ELF-1 (cell line): ENCODE measurements at regions not wholly inside any gene's neighbourhood (a gene's known extent, or its start where the extent isn't known, plus 50 kb on each side); places are given as distances from the start of the nearest gene placed in this dataset.

Experiments
- DNase-seq: peaks from one replicate; pipeline ENCODE4 v3.0.0-alpha.2; 2016; ENCODE audit warnings: low read depth, low spot score

- DNase-seq, result peak; percentile 53
Measured at GRCh38 chr10:111801841-111802240, 381.7 kb downstream of the GPAM start.

GRCh38 chr10:111804781-111805180 lies 378.8 kb downstream of the GPAM start:
- no peak for DNase-seq

DNA sequence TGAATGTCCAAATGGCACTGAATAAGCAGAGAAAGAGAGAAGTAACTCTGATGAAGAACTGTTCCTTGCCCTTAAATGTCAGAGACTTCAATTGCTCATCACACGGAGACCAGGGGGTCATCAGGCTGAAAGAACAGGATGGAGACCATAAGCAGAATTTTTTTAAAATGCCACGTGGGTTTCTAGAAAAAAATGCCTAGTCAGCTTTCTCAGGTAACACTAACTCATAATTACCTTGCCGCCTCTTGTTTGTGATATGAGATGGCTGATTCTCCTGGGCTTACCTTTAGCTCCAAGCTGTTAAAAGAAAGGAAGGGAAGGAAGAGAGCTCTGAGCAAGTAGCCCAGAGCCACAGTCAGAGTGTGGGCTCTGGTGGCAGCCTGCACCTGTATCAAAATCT lies 372.0 kb downstream of the GPAM start:
- no peak for DNase-seq

DNA sequence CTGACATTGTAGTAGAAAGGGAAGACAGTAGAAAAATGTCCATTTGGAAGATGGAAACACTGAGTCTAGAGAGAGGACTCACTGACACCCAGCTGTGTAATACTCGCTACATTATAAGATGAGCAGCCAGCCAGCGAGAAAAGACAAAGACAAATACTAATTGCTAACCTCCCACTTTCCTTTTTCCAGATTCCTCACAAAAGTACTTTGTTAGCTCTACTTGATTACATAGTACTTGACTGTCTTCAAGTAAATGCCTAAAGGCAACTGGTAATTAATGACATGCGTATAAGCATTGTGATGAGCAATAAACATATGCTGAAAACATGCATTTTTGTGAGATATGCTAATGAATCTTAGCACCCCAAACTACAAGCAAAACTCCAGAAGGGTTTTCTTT lies 363.1 kb downstream of the GPAM start:
- DNase-seq, result no peak

- DNase-seq, result no peak
Measured at GRCh38 chr10:111821871-111822270, 361.7 kb downstream of the GPAM start.

GRCh38 chr10:111822661-111823060 lies 360.9 kb downstream of the GPAM start:
- DNase-seq, result no peak

DNA sequence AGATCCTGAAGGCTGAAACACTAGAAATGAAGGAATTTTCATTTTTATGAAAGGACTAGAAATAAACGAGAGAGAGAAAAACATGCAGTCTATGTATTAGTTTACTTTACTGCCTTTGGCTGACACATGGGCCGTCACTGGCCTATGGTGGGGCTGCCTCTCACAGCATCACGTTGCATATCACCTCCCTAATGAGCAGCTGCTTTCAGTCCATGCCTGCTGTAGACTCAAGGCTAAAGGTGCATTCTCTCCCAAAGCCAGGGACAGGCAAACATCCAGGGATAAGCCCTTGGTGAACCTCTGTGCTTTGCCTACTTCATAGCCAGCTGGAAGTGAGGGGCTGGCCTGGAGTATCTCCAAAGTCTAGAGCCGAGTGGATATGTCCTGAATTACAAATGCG lies 359.4 kb downstream of the GPAM start:
- no peak for DNase-seq

- no peak for DNase-seq
Measured at GRCh38 chr10:111830359-111830758, 353.2 kb downstream of the GPAM start.

DNA sequence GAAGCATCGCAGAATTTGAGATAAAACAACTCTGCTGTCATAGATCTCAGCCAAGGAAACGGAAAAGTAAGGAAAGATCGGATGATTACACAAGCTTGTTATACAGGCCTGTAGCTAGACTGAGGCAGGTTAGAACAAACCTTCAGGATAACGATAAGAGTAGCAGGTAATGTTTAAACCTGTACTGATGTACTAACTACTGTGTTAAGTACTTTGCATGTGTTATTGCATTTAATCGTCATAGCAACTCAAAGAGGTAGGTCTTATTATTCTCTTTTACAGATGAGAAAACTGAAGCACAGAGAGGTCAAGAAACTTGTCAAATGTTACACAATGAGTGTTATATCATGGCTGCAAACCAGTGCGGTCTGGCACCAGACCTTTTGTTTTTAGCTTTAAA lies 352.5 kb downstream of the GPAM start:
- no peak for DNase-seq

- DNase-seq, result no peak
Measured at GRCh38 chr10:111833251-111833650, 350.3 kb downstream of the GPAM start.

DNA sequence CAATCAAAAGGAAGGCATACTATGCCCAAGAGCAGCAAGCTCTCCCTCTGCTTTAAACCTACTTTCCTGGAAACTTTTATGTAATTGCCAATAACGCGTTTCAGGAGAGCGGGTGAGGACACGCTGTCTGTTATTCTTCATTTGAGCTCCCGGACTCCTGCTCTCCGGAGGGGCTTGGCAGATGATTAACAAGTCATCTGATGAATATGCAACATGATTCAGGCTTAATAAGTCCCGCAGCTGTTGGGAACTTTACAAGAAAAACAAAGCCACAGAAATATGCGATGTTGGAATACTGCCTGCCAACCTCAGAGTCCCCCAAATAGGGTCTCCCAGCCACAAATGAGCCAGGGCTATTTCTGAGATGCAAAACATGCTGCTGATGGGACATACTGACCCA lies 348.0 kb downstream of the GPAM start:
- DNase-seq, result no peak

- no peak for DNase-seq
Measured at GRCh38 chr10:111836064-111836463, 347.5 kb downstream of the GPAM start.

DNA sequence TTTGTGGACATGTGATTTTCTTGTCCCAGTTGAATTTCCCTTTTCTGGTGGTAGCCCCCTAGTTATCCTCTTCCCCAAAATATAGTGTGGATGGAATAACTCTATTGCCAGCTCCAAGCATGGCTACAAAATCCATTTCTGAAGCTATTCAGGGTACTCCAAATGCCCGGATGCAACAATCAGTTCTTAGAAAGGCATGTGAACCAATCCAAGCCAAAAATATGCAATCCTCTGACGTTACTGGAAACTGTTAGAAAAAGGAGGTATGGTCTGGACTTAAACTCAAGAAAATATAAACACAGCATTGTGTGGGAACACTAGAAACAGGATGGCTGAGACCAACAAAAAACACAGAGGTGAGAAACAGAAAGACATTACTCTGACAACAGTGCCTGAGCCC lies 347.0 kb downstream of the GPAM start:
- no peak for DNase-seq

GRCh38 chr10:111837086-111837485 lies 346.5 kb downstream of the GPAM start:
- DNase-seq, result no peak

DNA sequence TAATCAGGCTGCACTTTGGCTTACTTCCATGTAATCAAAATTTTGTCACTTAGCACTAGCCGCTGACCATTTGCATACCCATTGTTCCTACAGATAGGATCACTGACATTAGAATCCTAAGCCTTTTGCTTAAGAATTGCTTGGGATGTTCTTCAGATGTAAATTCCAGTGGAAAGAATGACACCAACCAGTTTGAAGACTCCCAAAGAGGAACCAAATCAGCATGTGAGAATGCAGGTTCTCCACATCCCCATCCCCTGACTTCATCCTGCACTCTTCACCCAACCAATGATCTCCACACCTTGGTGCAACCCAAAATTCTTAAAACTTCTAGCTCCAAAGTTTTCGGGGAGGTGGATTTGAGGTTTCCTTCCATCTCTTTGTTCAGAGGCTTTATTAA lies 345.6 kb downstream of the GPAM start:
- no peak for DNase-seq

- no peak for DNase-seq
Measured at GRCh38 chr10:111840546-111840945, 343.0 kb downstream of the GPAM start.

DNA sequence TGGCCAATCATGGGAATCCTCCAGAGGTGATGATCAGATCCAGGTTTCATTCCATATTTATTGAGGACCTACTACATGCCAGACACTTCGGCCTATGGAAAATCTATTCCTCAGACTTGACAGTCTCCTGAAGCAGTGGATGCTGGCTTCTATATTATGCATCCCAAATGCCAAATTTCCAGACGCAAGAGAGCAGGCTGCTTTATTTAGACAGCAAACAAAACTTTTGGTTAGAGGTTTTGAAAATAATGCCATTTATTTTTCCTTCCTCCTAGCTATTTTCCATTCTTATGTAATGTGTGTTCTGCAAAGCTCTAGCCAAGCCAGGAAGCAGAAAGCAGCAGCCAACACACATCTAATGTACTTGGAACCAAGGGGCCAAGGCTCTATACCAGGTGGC lies 330.8 kb downstream of the GPAM start:
- no peak for DNase-seq

- DNase-seq, result no peak
Measured at GRCh38 chr10:111856631-111857030, 326.9 kb downstream of the GPAM start.

GRCh38 chr10:111865550-111865949 lies 318.0 kb downstream of the GPAM start:
- no peak for DNase-seq

DNA sequence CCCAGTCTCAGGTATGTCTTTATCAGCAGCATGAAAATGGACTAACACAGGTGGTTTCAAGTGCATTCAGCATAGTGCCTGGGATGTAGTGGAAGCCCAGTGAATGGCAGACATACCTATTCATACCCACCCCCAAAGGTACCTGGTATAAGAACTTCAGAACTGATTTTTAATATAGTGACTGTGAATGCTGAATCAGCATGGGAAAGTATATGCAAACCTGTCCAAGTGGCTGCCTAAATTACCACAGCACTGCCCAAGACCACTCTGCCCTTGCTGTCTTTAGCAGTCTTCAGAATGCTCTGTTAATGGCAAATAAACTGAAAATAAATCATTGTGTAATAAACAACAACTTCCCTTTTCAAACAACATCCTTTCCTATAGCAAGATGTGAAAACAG lies 312.1 kb downstream of the GPAM start:
- no peak for DNase-seq

DNA sequence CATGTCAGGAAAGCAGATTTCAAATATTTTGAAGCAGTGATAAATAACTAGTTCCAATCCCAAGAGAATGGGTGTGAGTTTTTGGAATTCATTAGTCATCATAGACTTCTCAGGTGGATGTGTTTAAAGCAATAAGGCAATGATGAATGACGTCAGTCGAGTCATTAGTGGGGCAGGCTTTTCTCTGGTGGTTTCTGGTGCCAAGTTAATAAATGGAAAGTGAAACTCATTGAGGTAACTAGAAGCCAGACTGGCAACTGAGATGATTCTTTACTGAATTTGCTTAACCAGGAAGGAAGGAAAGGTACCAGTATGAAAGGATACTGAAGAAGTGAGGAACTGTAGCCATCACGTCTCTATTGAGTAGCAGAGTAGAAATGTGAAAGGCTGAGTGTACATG lies 311.0 kb downstream of the GPAM start:
- DNase-seq, result no peak

- no peak for DNase-seq
Measured at GRCh38 chr10:111873041-111873440, 310.5 kb downstream of the GPAM start.

DNA sequence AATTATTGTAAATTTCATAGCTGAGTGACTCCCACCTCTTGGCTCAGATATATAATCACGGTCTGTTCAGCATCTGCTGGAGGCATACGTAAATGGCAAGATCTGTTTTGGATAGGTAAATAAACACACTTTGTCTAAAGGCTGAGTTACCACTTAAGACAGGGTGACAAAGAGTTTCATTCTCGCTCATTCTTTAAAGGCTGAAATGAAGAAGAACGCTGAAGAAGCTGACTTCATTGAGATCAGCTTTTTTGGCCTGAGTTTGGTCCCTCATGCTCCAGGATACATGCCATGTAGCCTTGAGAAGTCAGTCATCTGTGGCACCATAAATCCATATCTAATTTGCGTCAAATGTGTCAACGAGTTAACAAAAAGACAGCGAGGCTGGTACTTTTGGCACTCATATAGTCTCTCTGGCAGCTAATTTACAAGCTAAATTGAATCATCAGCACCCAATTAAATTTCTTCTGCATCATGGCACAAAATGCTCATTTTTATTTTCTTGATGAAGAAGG lies 309.9 kb downstream of the GPAM start:
- no peak for DNase-seq

DNA sequence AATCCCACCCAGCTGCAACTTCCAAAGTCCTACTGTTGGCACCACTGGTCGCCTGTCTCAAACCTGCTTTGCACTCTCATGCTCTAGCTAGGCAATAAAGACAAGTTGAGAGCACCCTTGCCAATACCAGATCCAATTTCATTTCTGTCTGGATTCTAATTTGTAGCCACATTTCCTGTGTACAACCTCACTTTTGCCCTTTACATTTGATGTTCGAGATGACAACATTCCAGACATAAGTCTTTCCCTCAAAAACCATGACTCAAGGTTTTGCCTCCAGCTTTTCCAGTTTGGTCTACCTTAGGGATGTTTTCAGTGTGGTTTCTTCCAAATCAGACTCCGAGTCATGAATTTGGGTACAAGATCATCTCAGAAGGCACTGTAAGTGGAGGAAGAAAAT lies 309.0 kb downstream of the GPAM start:
- DNase-seq, result no peak

- DNase-seq, result no peak
Measured at GRCh38 chr10:111875725-111876124, 307.8 kb downstream of the GPAM start.
